CD4-positive, alpha-beta T cell treated with Interleukin-15 for 1 hour (primary cell): ENCODE measurements at regions not wholly inside any gene's neighbourhood (a gene's known extent, or its start where the extent isn't known, plus 50 kb on each side); places are given as distances from the start of the nearest gene placed in this dataset.
"Not testable (repeated sequence)": the region's sequence is repeated elsewhere in the genome, so short reads cannot be mapped to it uniquely, and the experiment has no call there.

ENCODE experiments used
- DNase-seq: peaks from one replicate; pipeline ENCODE4 v3.0.0-alpha.2; 2020

DNA sequence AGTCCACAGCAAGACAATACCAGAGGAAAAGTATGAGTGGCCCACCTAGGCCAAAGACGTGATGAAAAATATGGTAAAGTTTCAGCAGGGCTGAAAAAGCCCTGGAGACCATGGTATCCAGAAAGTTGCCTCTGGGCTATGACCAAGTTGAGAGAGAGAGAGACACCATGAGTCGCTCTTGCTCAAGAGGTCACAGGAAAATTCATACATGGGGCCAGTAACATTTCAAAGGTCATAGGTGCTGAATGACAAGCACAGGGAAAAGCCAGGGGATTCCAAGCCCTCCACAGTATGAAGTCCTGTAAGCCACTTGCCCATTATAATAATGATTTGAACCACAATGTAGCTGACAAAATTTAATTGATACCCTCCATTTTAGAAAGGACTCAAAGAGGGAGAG, 657.7 kb upstream of the CITED2 start:
- DNase-seq = no peak

DNA sequence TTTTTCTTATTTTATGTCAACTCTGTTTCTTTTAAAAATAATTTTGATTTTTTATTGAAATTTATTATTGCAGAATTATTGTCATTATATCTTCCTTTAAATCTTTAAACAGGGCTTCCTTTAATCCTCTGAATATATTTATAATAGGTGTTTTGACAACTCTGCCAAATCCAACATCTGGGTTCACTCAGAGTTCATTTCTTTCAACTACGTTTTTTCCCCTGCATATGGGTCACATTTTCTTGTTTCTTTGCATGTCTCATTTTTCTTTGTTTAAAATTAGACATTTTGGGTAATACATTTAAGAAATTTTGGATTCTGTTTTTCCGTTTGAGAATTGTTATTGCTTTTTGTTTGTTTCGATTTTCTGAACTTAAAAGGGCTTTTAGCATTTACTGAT, 655.1 kb upstream of the CITED2 start:
- no peak for DNase-seq

DNA sequence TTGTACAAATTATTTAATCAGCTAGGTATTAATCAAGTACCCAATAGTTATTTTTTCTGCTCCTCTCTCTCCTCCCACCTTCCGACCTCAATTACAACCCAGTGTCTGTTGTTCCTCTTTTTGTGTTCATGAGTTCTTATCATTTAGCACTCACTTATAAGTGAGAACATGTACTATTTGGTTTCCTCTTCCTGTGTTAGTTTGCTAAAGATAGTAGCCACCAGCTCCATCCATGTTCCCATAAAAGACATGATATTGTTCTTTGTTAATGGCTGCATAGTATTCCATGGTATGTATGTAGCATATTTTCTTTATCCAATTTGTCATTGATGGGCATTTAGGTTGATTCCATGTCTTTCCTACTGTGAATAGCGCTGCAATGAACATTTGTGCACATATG, 652.8 kb upstream of the CITED2 start:
- DNase-seq = no peak

- DNase-seq = no peak
Measured at GRCh38 chr6:140026546-140026945, 652.1 kb upstream of the CITED2 start.

- DNase-seq = no peak
Measured at GRCh38 chr6:140025171-140025570, 650.7 kb upstream of the CITED2 start.

- DNase-seq = no peak
Measured at GRCh38 chr6:140020207-140020791, 645.9 kb upstream of the CITED2 start.

GRCh38 chr6:140018588-140018987, 644.1 kb upstream of the CITED2 start:
- no peak for DNase-seq

DNA sequence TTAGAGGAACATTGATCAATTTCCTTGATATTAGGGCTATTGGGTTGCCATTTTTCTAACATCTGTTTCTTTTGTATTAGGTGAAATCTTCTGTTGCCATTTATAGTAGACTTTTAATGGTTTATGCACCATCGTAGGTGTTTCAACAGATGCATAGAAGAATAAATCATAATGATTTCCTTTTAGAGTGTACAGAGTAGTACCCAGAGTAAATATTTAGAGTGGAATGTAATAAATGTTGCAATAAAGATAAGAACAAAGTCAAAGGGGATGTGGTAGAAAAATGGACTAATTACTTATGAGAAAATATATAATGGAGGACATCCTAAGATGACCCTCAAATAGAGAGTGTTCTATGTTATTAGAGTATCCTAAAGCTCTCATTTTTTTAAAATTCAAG, 643.0 kb upstream of the CITED2 start:
- DNase-seq = no peak

DNA sequence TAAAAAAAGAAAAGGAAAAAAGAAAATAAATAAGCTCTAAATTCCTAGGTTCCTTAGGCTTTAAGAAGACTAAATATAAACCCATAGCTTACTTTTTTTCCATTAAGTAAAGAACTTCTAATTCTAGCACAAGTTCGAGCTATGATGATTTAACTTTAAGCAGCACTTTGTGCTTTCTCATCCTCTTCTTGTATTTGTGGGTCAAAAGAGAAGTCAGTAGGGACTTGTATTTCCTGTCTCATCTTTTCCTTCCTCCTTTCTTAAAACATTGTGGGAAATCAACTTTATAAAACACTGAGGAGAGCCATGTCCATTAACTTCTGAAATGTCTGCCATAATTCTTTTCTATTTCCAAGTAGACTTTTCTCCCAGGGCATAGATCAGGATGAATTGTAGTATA, 637.7 kb upstream of the CITED2 start:
- no peak for DNase-seq

- no peak for DNase-seq
Measured at GRCh38 chr6:140011537-140011936, 637.1 kb upstream of the CITED2 start.

GRCh38 chr6:140009286-140009685, 634.8 kb upstream of the CITED2 start:
- DNase-seq = no peak

DNA sequence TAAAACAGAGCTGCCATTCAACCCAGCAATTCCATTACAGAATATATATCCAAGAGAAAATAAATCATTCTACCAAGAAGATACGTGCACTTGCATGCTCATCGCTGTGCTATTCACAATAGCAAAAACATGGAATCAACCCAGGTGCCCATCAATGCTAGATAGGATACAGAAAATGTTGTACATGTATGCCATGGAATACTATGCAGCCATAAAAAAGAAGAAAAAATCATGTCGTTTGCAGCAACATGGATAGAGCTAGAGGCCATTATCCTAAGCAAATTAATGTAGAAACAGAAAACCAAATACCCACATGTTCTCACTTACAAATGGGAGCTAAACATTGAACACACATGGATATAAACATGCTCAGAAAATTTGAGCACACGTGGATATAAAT, 633.1 kb upstream of the CITED2 start:
- DNase-seq = no peak

- DNase-seq = no peak
Measured at GRCh38 chr6:140003217-140003616, 628.8 kb upstream of the CITED2 start.

- DNase-seq = no peak
Measured at GRCh38 chr6:140002396-140003022, 628.1 kb upstream of the CITED2 start.

DNA sequence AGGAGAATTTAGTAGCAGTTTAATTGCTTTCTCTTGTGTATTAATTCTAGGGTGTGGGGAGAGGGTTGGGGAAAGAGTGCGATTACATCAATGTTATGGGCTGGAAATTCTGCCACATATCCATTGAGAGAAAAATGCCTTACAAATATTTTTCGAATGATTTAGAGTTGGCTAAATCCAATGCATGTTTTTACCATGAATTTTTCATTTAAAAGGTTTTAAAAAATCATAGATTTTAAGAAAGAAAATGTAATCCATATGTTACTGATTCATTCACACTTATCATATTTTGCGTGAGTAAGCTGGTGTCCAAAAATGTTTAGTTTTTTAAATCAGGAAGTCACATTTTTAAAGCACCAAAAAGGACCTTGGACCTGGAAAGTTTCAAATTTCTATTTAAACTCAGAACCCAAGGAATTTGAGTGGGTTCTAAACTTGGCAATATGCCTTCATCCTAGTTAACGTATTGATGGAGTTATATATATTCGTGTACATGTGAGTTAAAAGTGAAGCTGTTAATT, 627.4 kb upstream of the CITED2 start:
- no peak for DNase-seq

GRCh38 chr6:140001005-140001404, 626.6 kb upstream of the CITED2 start:
- DNase-seq = no peak

GRCh38 chr6:139999661-140000060, 625.2 kb upstream of the CITED2 start:
- not testable (repeated sequence) for DNase-seq

DNA sequence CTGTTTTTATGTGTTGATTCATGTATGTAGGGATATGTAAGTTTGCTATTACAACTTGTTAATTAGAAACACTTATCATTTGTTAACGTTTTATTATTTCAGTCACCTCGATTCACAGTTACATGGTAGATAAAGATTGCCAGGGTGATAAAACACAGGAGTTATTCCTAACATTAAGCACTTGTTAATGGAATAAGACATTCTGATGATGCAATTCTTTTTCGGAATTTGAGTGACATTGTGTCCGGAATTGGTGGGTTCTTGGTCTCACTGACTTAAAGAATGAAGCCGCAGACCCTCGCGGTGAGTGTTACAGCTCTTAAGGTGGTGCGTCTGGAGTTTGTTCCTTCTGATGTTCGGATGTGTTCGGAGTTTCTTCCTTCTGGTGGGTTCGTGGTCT, 624.0 kb upstream of the CITED2 start:
- DNase-seq = not testable (repeated sequence)

DNA sequence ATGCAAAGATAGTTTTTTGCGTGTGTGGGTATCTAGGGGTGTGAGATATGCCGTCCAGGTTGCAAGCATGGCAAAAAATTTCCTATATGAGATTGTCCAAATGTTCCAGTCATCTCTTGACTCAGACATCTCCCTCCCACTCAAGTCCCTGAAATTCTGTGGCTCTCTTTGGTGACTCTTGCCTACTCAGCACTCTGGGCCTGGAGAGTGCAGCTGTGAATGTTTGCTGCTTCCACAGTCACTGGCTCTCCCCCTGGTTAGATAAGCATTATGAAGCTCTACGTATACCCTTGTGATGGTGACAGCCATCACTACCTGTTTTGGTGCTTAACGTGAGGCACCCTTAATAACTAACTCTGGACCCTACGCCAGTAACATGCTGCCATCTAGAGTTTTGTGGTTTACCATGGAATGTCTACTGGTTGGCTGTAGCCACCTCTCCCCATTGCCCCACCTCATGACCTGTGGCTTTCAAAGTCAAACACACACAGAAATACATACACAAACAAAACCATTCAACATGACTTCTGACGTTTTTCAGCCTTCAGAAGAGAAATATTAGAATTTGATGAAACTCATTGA, 621.9 kb upstream of the CITED2 start:
- no peak for DNase-seq

DNA sequence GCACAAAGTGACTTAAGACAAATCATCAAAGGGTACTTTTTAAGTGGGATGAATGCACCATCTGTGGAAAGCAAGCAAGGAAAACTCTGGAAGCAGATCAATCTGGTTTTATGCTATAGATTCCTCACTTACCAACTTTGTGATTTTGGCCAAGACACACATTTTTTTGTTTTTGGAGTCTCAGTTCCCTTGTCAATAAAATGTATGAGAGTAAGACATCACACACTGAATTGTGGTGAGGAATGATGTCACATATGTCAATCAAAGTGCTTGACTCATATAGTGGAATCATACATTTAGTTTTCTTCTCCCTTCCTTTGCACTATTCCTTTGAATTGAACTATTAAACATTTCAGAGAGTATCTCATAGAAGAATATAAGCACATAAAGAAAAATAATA, 620.5 kb upstream of the CITED2 start:
- no peak for DNase-seq

- DNase-seq = no peak
Measured at GRCh38 chr6:139990856-139991465, 616.5 kb upstream of the CITED2 start.

- DNase-seq = no peak
Measured at GRCh38 chr6:139990026-139990686, 615.7 kb upstream of the CITED2 start.

- DNase-seq = no peak
Measured at GRCh38 chr6:139988685-139989084, 614.2 kb upstream of the CITED2 start.

DNA sequence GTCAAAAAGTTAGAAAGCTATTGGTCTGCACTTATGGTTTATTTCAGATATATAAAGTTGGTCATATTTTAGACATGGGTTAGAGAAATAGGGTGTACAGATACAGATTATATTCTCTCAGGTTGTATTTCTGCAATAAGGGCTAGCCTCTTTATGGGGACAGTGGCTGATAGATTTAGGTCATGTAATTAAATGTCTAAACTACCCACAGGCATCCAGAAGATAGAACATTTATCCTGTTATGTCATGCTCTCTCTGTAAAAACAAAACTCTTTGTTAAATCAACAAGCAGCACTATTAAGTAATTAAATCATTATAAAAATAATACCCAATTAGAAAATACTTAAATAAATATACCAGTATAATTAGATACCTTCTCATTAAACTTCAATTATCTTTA, 612.6 kb upstream of the CITED2 start:
- no peak for DNase-seq
